AG04450 (cell line): ENCODE measurements at regions not wholly inside any gene's neighbourhood (a gene's known extent, or its start where the extent isn't known, plus 50 kb on each side); places are given as distances from the start of the nearest gene placed in this dataset.

ENCODE experiments used
- CTCF ChIA-PET: fragments of 300-600, 350-600 bp; formaldehyde crosslinking; extraction: SDS; loops from one replicate; lab custom pipeline; 2022; ENCODE audit warnings: antibody characterized with exemption, inconsistent platforms; lab: Charles Lee
- POLR2A ChIA-PET: fragments of 350-600 bp; formaldehyde crosslinking; extraction: SDS; loops from one replicate; lab custom pipeline; 2021; ENCODE audit warnings: antibody characterized with exemption, inconsistent platforms; lab: Yijun Ruan, JAX
- DNase-seq: peaks from one replicate; pipeline ENCODE4 v3.0.0-alpha.2; 2011; ENCODE audit warnings: low read depth, low spot score
- H3K27ac ChIP-seq: one replicate; pipeline ENCODE4 v1.5.1; 2012; ENCODE audit warnings: low read depth, low read length, control low read depth
- H3K27me3 ChIP-seq: one replicate; pipeline ENCODE4 v1.6.0; 2012; ENCODE audit warnings: low read length; ENCODE audit not compliant: control insufficient read depth, insufficient read depth
- H3K4me3 ChIP-seq: 2 replicates; pipeline ENCODE4 v1.5.1; 2011; ENCODE audit warnings: mild to moderate bottlenecking, low read depth, low read length, control low read depth
- H3K9me3 ChIP-seq: 2 replicates; pipeline ENCODE4 v1.5.1; 2012; ENCODE audit warnings: low read length; ENCODE audit not compliant: control insufficient read depth, insufficient read depth
- TF ChIP-seq, protein P1 (sequence below): IDR thresholded peaks from 2 replicates; pipeline ENCODE4 v1.5.1; 2011; ENCODE audit warnings: low read depth, low read length, control low read depth, inconsistent platforms

DNA sequence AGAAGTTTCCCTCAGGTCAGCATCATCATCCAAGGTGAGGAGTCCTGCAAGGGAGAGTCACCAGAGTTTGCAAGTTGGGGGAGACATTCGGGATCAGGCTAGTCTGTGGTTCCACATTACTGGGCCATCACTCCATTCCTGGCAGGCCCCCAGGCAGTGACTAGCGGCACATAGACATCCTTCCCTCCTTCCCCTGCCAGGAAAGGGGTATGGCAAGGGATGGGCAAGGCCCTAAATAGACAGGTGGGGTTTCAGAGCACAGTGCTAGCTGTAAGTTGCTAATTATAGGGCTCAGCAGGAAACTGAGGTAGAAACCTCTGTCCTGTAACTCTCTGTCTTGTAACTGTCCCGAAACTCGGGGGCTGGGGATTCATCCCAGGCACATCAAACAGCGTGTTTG lies 215.2 kb upstream of the ROPN1 start:
- Histone ChIP-seq H3K4me3 (no peak overlapping the region), H3K9me3 (no peaks in the 10 kb centered on the region), H3K27me3 (peaks cover 13% of the 10 kb centered on the region), H3K27ac (no peak overlapping the region)
- ChIA-PET POLR2A (no interaction called here), CTCF (interaction anchor here (1.3 kb wide), 1 partner anchor 174 kb away, joined by 3 read pairs; the partner anchor contains the start of gene KALRN)
- DNase-seq: no peak
- TF ChIP-seq, protein P1, sequence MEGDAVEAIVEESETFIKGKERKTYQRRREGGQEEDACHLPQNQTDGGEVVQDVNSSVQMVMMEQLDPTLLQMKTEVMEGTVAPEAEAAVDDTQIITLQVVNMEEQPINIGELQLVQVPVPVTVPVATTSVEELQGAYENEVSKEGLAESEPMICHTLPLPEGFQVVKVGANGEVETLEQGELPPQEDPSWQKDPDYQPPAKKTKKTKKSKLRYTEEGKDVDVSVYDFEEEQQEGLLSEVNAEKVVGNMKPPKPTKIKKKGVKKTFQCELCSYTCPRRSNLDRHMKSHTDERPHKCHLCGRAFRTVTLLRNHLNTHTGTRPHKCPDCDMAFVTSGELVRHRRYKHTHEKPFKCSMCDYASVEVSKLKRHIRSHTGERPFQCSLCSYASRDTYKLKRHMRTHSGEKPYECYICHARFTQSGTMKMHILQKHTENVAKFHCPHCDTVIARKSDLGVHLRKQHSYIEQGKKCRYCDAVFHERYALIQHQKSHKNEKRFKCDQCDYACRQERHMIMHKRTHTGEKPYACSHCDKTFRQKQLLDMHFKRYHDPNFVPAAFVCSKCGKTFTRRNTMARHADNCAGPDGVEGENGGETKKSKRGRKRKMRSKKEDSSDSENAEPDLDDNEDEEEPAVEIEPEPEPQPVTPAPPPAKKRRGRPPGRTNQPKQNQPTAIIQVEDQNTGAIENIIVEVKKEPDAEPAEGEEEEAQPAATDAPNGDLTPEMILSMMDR: no peak

DNA sequence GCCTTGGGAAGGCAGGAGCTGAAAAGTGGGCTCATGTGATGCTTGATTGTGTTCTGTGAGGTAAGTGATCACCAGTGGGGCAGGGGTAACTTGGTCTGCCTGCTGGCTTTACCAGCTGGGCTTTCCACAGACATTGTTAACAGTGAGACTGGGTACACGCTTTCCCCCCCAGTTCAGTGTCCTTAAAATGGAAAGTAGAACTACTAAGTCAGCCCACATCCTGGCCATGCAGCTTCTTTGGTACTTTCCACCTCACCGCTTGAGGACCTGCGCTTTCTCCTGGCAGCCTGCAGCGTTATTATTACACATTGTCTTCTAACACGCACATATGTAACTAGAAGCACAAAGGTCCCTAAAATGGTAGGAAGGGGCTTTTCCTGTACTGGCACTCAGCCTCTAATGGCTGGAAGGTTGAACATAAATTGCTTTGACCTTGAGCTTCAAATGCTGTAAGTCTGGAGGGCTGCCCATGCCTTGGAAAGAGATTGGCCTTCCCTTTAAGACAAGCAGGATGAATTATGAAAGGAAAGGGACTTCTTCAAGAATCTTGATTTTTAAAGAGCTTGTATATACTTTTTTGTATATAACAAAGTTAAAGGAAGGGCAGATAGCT lies 216.1 kb upstream of the ROPN1 start:
- no peaks in the 10 kb centered on the region for H3K9me3 ChIP-seq
- no peak for DNase-seq
- ChIA-PET POLR2A (no interaction called here), CTCF (interaction anchor here (1.3 kb wide), 1 partner anchor 175 kb away, joined by 3 read pairs; the partner anchor contains the start of gene KALRN)
- TF ChIP-seq, protein P1: no peak
- H3K27me3 ChIP-seq: peaks cover 9% of the 10 kb centered on the region
- no peak overlapping the region for H3K4me3 ChIP-seq
- H3K27ac ChIP-seq: no peak overlapping the region

GRCh38 chr3:124209426-124209825 lies 217.5 kb upstream of the ROPN1 start:
- CTCF ChIA-PET: no interaction called here
- Histone ChIP-seq H3K27ac (no peak overlapping the region), H3K9me3 (no peaks in the 10 kb centered on the region), H3K27me3 (peaks cover 9% of the 10 kb centered on the region), H3K4me3 (no peak overlapping the region)
- no peak for DNase-seq
- TF ChIP-seq, protein P1: no peak
- POLR2A ChIA-PET: no interaction called here

DNA sequence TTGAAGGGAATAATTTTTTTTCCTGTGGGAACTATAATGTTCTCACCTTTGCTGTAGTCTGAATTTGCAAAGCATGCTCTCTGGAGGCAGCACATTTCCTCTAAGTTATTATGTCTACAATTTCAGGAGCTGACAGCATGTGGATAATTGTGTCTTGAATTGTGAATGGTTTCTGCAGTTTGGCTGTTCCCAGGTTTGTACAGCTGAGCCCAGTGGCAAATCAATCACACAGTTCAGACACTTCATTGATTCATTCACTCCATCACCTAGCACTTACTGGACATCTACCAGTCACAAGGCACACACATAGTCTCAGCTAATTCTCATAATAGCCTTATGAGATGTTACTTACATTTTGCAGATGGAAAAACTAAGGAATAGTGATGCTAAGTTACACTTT lies 219.0 kb upstream of the ROPN1 start:
- peaks cover 4% of the 10 kb centered on the region for H3K27me3 ChIP-seq
- no peaks in the 10 kb centered on the region for H3K9me3 ChIP-seq
- POLR2A ChIA-PET: no interaction called here
- no peak overlapping the region for H3K4me3 ChIP-seq
- CTCF ChIA-PET: no interaction called here
- no peak for DNase-seq
- H3K27ac ChIP-seq: no peak overlapping the region
- TF ChIP-seq, protein P1: no peak

DNA sequence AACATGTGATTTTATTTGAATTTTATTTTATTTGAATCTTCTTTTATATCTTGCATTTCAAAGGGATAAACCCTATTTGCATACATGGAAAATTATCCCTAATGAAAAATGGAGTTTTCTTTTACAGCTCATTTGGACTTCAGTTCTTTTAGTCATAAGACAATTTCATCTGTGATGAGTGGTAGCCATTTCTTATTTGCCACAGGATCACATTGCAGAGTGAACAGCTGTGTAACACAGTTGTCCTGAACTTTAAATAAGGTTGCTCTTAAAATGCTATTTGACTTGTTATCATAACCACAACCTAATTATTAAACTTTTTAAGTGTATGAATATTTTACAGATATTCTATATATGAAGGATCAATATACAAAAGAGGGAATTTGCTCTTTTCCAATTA lies 221.7 kb upstream of the ROPN1 start:
- DNase-seq: no peak

More for the DNA sequence above, 221.7 kb upstream of the ROPN1 start:
- no peaks in the 10 kb centered on the region for H3K27me3 ChIP-seq
- no peak overlapping the region for H3K27ac ChIP-seq
- no peaks in the 10 kb centered on the region for H3K9me3 ChIP-seq
- ChIA-PET CTCF (interaction anchor here (0.6 kb wide), 1 partner anchor 181 kb away, joined by 3 read pairs; no protein-coding TSS in a partner anchor), POLR2A (no interaction called here)
- H3K4me3 ChIP-seq: no peak overlapping the region
- TF ChIP-seq, protein P1: no peak
